ENCODE measurements at regions not wholly inside any gene's neighbourhood (a gene's known extent, or its start where the extent isn't known, plus 50 kb on each side); places are given as distances from the start of the nearest gene placed in this dataset.

DNA sequence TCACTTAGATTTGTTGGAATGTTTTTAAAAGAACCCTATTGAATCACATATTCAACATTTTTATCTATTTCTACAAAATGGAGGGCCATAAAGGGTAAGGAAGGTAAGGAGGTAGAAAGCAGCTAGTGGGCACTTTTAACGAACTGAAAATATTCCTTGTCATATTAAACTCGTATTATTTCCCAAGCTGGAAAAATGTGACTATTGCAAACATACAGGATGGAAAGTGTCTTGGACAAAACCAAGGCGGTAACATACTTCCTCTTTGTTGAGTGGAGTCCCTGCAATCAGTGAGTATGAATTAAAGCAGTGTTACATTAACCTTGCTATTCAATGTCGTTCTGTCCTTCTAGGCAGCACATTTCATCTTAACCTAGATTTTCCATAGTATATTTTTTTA lies 165.6 kb downstream of the RCN1 start:
- TF ChIP-seq POLR2AphosphoS5 (IDR thresholded peaks at IDR 0.05; ENCODE audit: borderline replicate concordance, low read depth, low read length) = no peak
- no peak for TF ChIP-seq FOXP2 (optimal IDR thresholded peaks at IDR 0.05; ENCODE audit: control extremely low read depth, extremely low read length, insufficient read depth)
